ENCODE measurements at regions not wholly inside any gene's neighbourhood (a gene's known extent, or its start where the extent isn't known, plus 50 kb on each side); places are given as distances from the start of the nearest gene placed in this dataset.
"Not testable (repeated sequence)": the region's sequence is repeated elsewhere in the genome, so short reads cannot be mapped to it uniquely, and the experiment has no call there.

DNA sequence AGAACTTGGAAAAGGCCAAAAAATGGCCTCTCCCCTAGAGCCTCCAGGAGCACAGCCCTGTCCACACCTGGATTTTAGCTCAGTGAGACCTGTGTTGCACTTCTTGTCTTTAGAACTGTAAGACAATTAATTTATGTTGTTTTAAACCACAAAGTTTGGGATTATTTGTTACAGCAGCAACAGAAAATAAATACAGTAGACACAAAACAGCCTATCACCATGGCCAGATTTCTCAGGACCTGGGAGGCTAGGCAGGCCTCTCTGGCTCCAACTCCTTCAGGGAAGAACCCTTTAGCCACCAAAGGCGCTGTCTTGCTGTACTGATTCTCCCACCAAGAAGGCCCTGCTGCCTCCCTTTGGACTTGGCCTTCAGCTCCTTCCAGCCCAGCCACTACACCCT is 54.1 kb upstream of the PSAP start:
- Histone ChIP-seq H4K5ac (ENCODE audit: insufficient read length, low read depth, low read length) (no peak overlapping the region), H3K23ac (ENCODE audit: insufficient read length, low read depth, low read length) (no peak overlapping the region), H3K4me2 (ENCODE audit: insufficient read depth, insufficient read length, low read length) (no peak overlapping the region), H2AFZ (ENCODE audit: low read length) (no peak overlapping the region), H3K14ac (ENCODE audit: insufficient read depth, low read length) (no peak overlapping the region), H4K8ac (replicated peaks; ENCODE audit: insufficient read length, low read depth, low read length) (no peak overlapping the region), H3K56ac (ENCODE audit: insufficient read length, low read depth, low read length) (no peak overlapping the region), H3K9me3 (ENCODE audit: control insufficient read depth, low read depth, low read length) (no peaks in the 10 kb centered on the region), H3K27ac (ENCODE audit: insufficient read length, low read depth, low read length) (no peak overlapping the region), H3K79me2 (ENCODE audit: insufficient read depth, low read length) (no peaks in the 10 kb centered on the region), H2BK20ac (ENCODE audit: low read depth, low read length, poor library complexity, severe bottlenecking) (no peak overlapping the region), H2AK5ac (ENCODE audit: insufficient read length, low read length) (no peak overlapping the region), H3K27me3 (ENCODE audit: insufficient read depth, low read length) (no peaks in the 10 kb centered on the region), H3T11ph (ENCODE audit: low read length) (no peak overlapping the region), H3K9ac (ENCODE audit: extremely low read depth, insufficient read length, low read length) (no peak overlapping the region), H3K79me1 (ENCODE audit: insufficient read depth, low read depth, low read length, poor library complexity, severe bottlenecking) (no peaks in the 10 kb centered on the region), H3K4ac (ENCODE audit: low read depth, low read length) (no peak overlapping the region), H2BK120ac (ENCODE audit: low read depth, low read length, poor library complexity, severe bottlenecking) (no peak overlapping the region), H4K91ac (ENCODE audit: insufficient read length, low read depth, low read length) (no peak overlapping the region), H3K18ac (ENCODE audit: insufficient read length, low read depth, low read length) (no peak overlapping the region), H3K23me2 (ENCODE audit: insufficient read length, low read depth, low read length, poor library complexity, severe bottlenecking) (no peaks in the 10 kb centered on the region), H2BK15ac (ENCODE audit: low read depth, low read length) (no peak overlapping the region), H2BK5ac (ENCODE audit: insufficient read length, low read length) (no peak overlapping the region), H2BK12ac (ENCODE audit: insufficient read length, low read depth, low read length) (no peak overlapping the region), H3K4me1 (ENCODE audit: insufficient read depth, low read length) (no peaks in the 10 kb centered on the region), H4K20me1 (ENCODE audit: control insufficient read depth, insufficient read depth, insufficient read length) (no peaks in the 10 kb centered on the region)
- H3K36me3 Mint-ChIP-seq (ENCODE audit: insufficient read depth in 1 of 3, low read depth in 3 of 3): no peaks in the 10 kb centered on the region
- TF ChIP-seq, protein P1, sequence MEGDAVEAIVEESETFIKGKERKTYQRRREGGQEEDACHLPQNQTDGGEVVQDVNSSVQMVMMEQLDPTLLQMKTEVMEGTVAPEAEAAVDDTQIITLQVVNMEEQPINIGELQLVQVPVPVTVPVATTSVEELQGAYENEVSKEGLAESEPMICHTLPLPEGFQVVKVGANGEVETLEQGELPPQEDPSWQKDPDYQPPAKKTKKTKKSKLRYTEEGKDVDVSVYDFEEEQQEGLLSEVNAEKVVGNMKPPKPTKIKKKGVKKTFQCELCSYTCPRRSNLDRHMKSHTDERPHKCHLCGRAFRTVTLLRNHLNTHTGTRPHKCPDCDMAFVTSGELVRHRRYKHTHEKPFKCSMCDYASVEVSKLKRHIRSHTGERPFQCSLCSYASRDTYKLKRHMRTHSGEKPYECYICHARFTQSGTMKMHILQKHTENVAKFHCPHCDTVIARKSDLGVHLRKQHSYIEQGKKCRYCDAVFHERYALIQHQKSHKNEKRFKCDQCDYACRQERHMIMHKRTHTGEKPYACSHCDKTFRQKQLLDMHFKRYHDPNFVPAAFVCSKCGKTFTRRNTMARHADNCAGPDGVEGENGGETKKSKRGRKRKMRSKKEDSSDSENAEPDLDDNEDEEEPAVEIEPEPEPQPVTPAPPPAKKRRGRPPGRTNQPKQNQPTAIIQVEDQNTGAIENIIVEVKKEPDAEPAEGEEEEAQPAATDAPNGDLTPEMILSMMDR (conservative IDR thresholded peaks at IDR 0.05): no peak
- DNase-seq: no peak
- no peak overlapping the region for H3K4me3 Mint-ChIP-seq
- H3K4me1 Mint-ChIP-seq: peaks cover 0 to 2% of the 10 kb centered on the region in 2 experiments; a peak in 1 of 4 replicates
- H3K27ac Mint-ChIP-seq: no peak overlapping the region; a peak in 1 of 7 replicates
- WGBS (ENCODE audit: extremely low coverage, insufficient read length, low lambda C conversion rate): no CpG with 5 or more reads among the region's 1 CpG
- H3K9me3 Mint-ChIP-seq: no peaks in the 10 kb centered on the region
- H3K27me3 Mint-ChIP-seq (ENCODE audit: low read depth): peaks cover 2% of the 10 kb centered on the region

DNA sequence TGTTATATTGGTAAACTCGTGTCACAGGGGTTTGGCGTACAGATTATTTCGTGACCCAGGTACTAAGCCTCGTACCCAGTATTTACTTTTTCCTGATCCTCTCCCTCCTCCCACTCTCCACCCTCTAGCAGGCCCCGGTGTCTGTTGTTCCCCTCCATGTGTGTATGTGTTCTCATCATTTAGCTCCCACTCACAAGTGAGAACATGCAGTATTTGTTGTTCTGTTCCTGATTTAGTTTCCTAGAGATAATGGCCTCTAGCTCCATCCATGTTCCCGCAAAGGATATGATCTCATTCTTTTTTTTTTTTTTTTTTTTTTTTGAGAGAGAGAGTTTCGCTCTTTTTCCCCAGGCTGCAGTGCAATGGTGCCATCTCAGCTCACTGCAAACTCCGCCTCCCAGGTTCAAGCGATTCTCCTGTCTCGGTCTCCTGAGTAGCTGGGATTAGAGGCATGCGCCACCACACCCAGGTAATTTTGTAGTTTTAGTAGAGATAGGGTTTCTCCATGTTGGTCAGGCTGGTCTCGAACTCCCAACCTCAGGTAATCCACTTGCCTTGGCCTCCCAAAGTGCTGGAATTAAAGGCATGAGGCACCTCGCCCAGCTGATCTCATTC is 52.7 kb upstream of the PSAP start:
- H3K4ac ChIP-seq (ENCODE audit: low read depth, low read length); H3K9me3 ChIP-seq (ENCODE audit: control insufficient read depth, low read depth, low read length); H3K4me2 ChIP-seq (ENCODE audit: insufficient read depth, insufficient read length, low read length); H4K5ac ChIP-seq (ENCODE audit: insufficient read length, low read depth, low read length); H2AK5ac ChIP-seq (ENCODE audit: insufficient read length, low read length); H3K27me3 ChIP-seq (ENCODE audit: insufficient read depth, low read length); H3K56ac ChIP-seq (ENCODE audit: insufficient read length, low read depth, low read length); H4K91ac ChIP-seq (ENCODE audit: insufficient read length, low read depth, low read length); H2BK5ac ChIP-seq (ENCODE audit: insufficient read length, low read length); H2BK120ac ChIP-seq (ENCODE audit: low read depth, low read length, poor library complexity, severe bottlenecking); H3K23me2 ChIP-seq (ENCODE audit: insufficient read length, low read depth, low read length, poor library complexity, severe bottlenecking); H3K4me1 ChIP-seq (ENCODE audit: insufficient read depth, low read length); H3K4me3 Mint-ChIP-seq; H4K20me1 ChIP-seq (ENCODE audit: control insufficient read depth, insufficient read depth, insufficient read length); H2BK15ac ChIP-seq (ENCODE audit: low read depth, low read length); H3K14ac ChIP-seq (ENCODE audit: insufficient read depth, low read length); H3T11ph ChIP-seq (ENCODE audit: low read length); H3K79me1 ChIP-seq (ENCODE audit: insufficient read depth, low read depth, low read length, poor library complexity, severe bottlenecking); H3K36me3 Mint-ChIP-seq (ENCODE audit: insufficient read depth in 1 of 3, low read depth in 3 of 3); H3K79me2 ChIP-seq (ENCODE audit: insufficient read depth, low read length); DNase-seq; H3K27ac Mint-ChIP-seq; H2BK20ac ChIP-seq (ENCODE audit: low read depth, low read length, poor library complexity, severe bottlenecking); H3K9me3 Mint-ChIP-seq; H3K4me1 Mint-ChIP-seq; H2AFZ ChIP-seq (ENCODE audit: low read length); H3K9ac ChIP-seq (ENCODE audit: extremely low read depth, insufficient read length, low read length); H3K27me3 Mint-ChIP-seq (ENCODE audit: low read depth); H3K23ac ChIP-seq (ENCODE audit: insufficient read length, low read depth, low read length); H3K18ac ChIP-seq (ENCODE audit: insufficient read length, low read depth, low read length); H2BK12ac ChIP-seq (ENCODE audit: insufficient read length, low read depth, low read length); H3K27ac ChIP-seq (ENCODE audit: insufficient read length, low read depth, low read length); H4K8ac ChIP-seq (replicated peaks; ENCODE audit: insufficient read length, low read depth, low read length): not testable (repeated sequence)
- WGBS (ENCODE audit: extremely low coverage, insufficient read length, low lambda C conversion rate): no CpG with 5 or more reads among the region's 13 CpGs
